BLaER1 treated with 17β-estradiol and CSF1 and Interleukin-3, amounts not matched to agents 10 nM and 100 nM (cell line): ENCODE measurements at regions not wholly inside any gene's neighbourhood (a gene's known extent, or its start where the extent isn't known, plus 50 kb on each side); places are given as distances from the start of the nearest gene placed in this dataset.

ENCODE experiments used
- H3K27ac ChIP-seq, 11 experiments: shearing (Covaris generic); formaldehyde crosslinking; 2 replicates each; pipeline ENCODE4 v1.8.1; 2022
- H3K27me3 ChIP-seq, 11 experiments: shearing (Covaris generic); formaldehyde crosslinking; 2 replicates each; pipeline ENCODE4 v1.8.1; 2022
- H3K36me3 ChIP-seq, 11 experiments: shearing (Covaris generic); formaldehyde crosslinking; 2 replicates each; pipeline ENCODE4 v1.8.1; 2022
- H3K4me1 ChIP-seq, 10 experiments: shearing (Covaris generic); formaldehyde crosslinking; 2 replicates each; pipeline ENCODE4 v1.8.1; 2022
- H3K4me2 ChIP-seq, 11 experiments: shearing (Covaris generic); formaldehyde crosslinking; 2 replicates each; pipeline ENCODE4 v1.8.1; 2022
- H3K4me3 ChIP-seq, 10 experiments: shearing (Covaris generic); formaldehyde crosslinking; 2 replicates each; pipeline ENCODE4 v1.8.1; 2022
- H3K9ac ChIP-seq, 11 experiments: shearing (Covaris generic); formaldehyde crosslinking; 2 replicates each; pipeline ENCODE4 v1.8.1; 2022
- H3K9me3 ChIP-seq, 11 experiments: shearing (Covaris generic); formaldehyde crosslinking; replicated peaks in 1 of 11; 2 replicates each; pipeline ENCODE4 v1.8.1; 2022
- H4K20me1 ChIP-seq, 11 experiments: shearing (Covaris generic); formaldehyde crosslinking; 2 replicates each; pipeline ENCODE4 v1.8.1; 2022
- Cebpa-rat ChIP-seq, 11 experiments: shearing (Covaris generic); IDR thresholded peaks; 2 replicates each; pipeline ENCODE4 v1.8.1; 2022

DNA sequence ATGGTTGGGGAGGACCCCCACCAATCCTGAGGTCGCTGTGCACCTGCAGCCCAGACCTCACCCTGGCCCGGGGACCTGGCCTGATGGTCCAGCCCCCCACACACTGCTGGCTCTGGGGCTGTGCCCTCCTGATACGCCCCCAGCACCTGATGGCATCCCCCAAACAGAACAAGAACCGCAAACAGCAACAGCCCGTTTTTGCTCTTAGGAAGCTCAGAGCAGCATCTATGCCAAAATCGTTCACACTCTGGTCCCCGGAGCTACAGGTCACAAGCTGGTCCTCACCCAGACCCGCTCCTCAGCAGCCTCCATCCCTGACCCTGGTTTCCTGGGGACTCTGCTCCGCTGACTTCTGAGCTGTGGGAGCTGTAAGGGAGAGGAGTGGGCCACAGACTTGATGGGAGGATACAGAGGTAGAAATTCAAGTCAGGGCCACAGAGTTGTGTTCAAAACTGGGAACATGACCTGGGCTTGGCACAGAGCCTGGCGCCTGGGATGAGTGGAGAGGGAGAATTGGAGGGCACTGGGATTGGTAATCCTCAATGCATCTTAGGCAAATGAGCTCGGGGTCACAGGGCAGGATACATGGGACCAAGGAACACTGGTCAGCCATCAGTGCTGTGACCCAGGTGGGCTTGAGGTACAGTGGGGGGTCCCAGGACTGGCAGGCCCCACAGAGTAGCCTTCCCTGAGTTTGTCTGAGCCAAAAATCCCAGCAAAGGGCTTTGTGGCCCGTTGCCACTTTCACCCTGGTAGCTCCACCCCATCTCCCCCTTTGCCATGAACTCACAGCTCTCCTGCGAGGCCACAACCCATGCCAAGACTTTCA lies 170.9 kb upstream of the RTL1 start:
- H3K4me1 ChIP-seq = peaks cover 75 to 100% (median 98%) of the 10 kb centered on the region in 10 experiments
- no peak for TF ChIP-seq Cebpa-rat (IDR thresholded peaks at IDR 0.05)
- peaks cover 0 to 23% (median 0%) of the 10 kb centered on the region in 11 experiments; a peak in 3 of 22 replicates for H4K20me1 ChIP-seq
- H3K36me3 ChIP-seq = no peaks in the 10 kb centered on the region
- no peaks in the 10 kb centered on the region for H3K9me3 ChIP-seq
- H3K4me2 ChIP-seq = peak overlapping the region; percentile 86 to 97 (median 91); a peak in 20 of 22 replicates
- H3K9ac ChIP-seq = peak overlapping the region in 4 of 11 experiments; percentile 12 to 31 (median 26); a peak in 4 of 22 replicates
- H3K4me3 ChIP-seq = no peak overlapping the region
- H3K27ac ChIP-seq = peak overlapping the region in 2 of 11 experiments; percentile 40 to 50; a peak in 2 of 22 replicates
- H3K27me3 ChIP-seq = peaks cover 0 to 91% (median 0%) of the 10 kb centered on the region in 11 experiments; a peak in 8 of 22 replicates

DNA sequence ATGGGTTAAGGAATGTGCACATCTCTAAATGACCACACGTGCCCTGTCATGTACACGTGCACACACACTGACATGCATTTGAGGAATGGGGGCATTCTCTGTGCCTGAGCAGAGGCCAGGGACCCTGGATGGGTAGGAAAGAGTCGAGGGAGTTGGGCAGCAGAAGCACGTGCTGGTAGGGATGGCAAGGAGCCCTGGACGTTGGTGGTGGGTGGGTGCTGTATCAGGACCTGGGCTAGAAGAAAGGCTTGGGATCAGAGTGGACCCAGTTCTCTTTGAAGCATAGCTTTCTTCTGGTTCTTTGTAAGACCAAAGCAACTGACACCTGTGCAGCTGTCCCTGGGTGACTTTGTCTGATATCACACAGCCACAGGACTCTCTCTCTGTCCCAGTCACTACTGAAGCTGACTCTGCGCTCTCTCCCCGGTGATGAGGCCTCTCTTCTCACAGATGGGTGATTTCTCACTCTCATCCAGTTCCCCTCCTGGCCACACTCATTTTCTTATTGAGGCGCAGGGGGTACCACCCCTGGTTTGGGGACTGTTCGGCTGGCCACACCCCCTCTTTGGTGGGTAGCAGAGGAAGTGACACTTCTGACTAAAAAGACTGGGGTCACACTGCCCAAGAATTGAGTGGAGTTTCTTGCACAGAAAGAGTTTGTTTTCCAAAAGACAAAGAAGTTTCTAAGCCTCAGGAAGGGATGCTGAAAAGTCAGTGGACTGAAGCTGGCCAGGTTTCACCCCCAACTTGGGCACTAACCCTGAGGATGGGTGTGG lies 171.7 kb upstream of the RTL1 start:
- H3K36me3 ChIP-seq = no peaks in the 10 kb centered on the region
- H4K20me1 ChIP-seq = peaks cover 0 to 23% (median 0%) of the 10 kb centered on the region in 11 experiments; a peak in 3 of 22 replicates
- peak overlapping the region; percentile 38 to 97 (median 91); a peak in 21 of 22 replicates for H3K4me2 ChIP-seq
- peak overlapping the region in 3 of 11 experiments; percentile 26 to 31 (median 29); a peak in 6 of 22 replicates for H3K9ac ChIP-seq
- peaks cover 0 to under 1% (median 0%) of the 10 kb centered on the region in 11 experiments; a peak in 2 of 22 replicates for H3K9me3 ChIP-seq
- no peak overlapping the region for H3K27ac ChIP-seq
- no peak for TF ChIP-seq Cebpa-rat (IDR thresholded peaks at IDR 0.05)
- peaks cover 74 to 95% (median 90%) of the 10 kb centered on the region in 10 experiments for H3K4me1 ChIP-seq
- H3K4me3 ChIP-seq = no peak overlapping the region
- peaks cover 0 to 83% (median 0%) of the 10 kb centered on the region in 11 experiments; a peak in 8 of 22 replicates for H3K27me3 ChIP-seq

DNA sequence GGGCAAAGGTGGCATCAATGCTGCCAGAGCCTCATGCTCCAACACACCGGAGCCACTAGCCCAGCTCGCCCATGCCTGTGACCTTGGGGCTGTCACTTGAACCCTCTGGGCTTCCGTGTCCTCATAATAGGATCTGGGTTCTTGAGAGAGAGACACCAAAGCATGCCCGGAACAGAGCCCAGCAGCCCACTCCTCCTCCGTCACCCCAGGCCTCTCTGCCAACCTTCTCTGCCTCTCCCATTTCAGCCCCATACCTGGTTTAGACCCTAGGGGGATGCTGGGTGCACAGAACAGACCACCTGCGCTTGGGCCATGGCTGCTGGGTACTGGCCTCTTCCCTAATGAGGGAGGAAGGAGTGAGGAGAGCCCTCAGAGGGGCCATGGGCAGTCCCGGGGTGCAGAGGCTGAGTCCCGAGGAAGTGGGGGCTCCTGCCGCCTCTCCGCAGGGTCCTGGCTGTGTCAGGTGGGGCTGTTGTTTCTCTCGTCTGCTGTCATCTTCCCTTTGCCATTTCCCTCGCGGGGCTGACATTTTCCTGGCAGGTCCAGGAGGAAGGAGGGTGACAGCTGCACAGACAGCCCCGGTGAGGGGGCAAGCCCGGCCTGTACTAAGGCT lies 172.4 kb upstream of the RTL1 start:
- H3K9ac ChIP-seq = peak overlapping the region in 2 of 11 experiments; percentile 21 to 26; a peak in 4 of 22 replicates
- H3K4me3 ChIP-seq = no peak overlapping the region; a peak in 1 of 20 replicates
- peaks cover 0 to 23% (median 0%) of the 10 kb centered on the region in 11 experiments; a peak in 3 of 22 replicates for H4K20me1 ChIP-seq
- H3K9me3 ChIP-seq = peaks cover 0 to 8% (median 4%) of the 10 kb centered on the region in 11 experiments; a peak in 13 of 22 replicates
- H3K27ac ChIP-seq = no peak overlapping the region
- H3K4me2 ChIP-seq = peak overlapping the region; percentile 38 to 97 (median 91); a peak in 21 of 22 replicates
- H3K4me1 ChIP-seq = peaks cover 71 to 88% (median 83%) of the 10 kb centered on the region in 10 experiments
- H3K27me3 ChIP-seq = peaks cover 0 to 76% (median 0%) of the 10 kb centered on the region in 11 experiments; a peak in 8 of 22 replicates
- no peaks in the 10 kb centered on the region for H3K36me3 ChIP-seq
- no peak for TF ChIP-seq Cebpa-rat (IDR thresholded peaks at IDR 0.05)

DNA sequence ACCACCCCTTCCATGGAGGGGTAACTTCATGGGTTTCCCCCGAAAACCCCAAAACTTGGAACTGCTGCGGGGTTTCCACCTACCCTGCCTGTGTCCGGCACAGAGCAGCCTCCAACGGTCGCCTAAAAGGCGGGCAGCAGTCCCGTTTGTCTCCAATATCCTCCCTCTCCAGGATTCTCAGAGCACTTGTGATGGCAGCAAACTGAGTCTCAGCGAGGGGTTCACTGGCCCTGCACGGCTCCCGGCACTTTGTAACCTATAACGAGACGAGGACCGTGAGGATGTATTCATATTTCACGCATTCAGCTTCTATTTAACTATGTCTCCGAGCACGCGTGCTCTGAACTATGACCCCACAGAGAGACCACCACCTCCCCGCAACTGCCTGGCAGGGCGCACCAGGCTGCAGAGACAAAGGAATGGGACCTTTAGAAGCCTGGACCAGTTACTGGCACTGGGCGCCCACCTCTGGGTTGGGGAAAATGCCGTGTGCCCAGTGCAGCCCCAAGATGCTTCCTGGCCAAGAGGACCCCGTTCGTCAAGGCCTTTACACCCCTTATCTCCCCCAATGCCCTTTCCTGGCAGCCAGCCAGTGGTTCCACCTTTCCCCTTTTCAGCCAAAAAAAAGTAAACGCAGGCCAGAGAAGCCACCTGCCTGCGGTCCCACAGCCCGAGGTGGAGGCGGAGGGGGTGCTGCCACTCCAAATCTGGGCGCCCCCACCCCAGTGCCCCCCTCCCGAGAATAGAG lies 173.1 kb upstream of the RTL1 start:
- H3K27me3 ChIP-seq = peaks cover 0 to 68% (median 0%) of the 10 kb centered on the region in 11 experiments; a peak in 8 of 22 replicates
- no peaks in the 10 kb centered on the region for H3K36me3 ChIP-seq
- peak overlapping the region; percentile 86 to 97 (median 94) for H3K4me2 ChIP-seq
- peak overlapping the region in 5 of 10 experiments; percentile 18 to 65 (median 53); a peak in 7 of 20 replicates for H3K4me3 ChIP-seq
- H4K20me1 ChIP-seq = peaks cover 0 to 23% (median 0%) of the 10 kb centered on the region in 11 experiments; a peak in 3 of 22 replicates
- TF ChIP-seq Cebpa-rat (IDR thresholded peaks at IDR 0.05) = no peak
- peak overlapping the region in 3 of 11 experiments; percentile 38 to 57 (median 51); a peak in 3 of 22 replicates for H3K9ac ChIP-seq
- peaks cover 7 to 15% (median 11%) of the 10 kb centered on the region in 11 experiments; a peak in 21 of 22 replicates for H3K9me3 ChIP-seq
- H3K27ac ChIP-seq = no peak overlapping the region
- H3K4me1 ChIP-seq = peaks cover 64 to 81% (median 75%) of the 10 kb centered on the region in 10 experiments

DNA sequence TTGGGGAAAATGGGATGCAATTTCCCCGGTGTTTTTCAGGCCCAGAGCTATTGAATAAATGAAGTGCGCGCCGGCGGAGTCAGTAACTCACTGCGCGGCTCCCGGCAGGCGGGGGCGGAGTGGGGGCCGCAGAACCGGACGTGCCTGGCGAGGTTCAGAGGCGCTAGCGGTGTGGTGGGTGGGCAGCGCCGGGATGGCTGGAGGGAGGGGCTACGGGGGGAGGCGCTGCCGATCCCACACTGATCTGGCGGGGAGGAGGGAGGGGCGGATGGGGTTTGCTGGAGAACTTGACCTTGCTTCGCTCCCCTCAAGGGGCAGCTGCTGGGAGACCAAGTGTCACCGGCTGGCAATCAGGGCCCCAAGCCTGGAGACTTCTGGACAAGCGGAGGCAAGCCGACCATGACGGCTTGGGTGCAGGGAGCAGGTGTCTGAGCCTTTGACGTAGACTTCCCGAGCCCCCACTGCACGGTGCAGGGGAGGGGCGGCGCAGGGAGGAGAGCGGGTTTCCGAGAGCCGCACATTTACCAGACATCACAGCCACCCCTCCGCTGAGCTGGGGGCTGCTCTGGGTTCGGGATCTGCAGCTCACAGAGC lies 174.1 kb upstream of the RTL1 start:
- H3K9ac ChIP-seq = peak overlapping the region in 10 of 11 experiments; percentile 11 to 57 (median 39); a peak in 11 of 22 replicates
- H3K4me1 ChIP-seq = peaks cover 57 to 72% (median 66%) of the 10 kb centered on the region in 10 experiments
- peak overlapping the region; percentile 18 to 65 (median 45) for H3K4me3 ChIP-seq
- no peaks in the 10 kb centered on the region for H3K36me3 ChIP-seq
- H3K27me3 ChIP-seq = peaks cover 0 to 59% (median 0%) of the 10 kb centered on the region in 11 experiments; a peak in 8 of 22 replicates
- no peak overlapping the region for H3K27ac ChIP-seq
- H3K4me2 ChIP-seq = peak overlapping the region; percentile 86 to 97 (median 94)
- H3K9me3 ChIP-seq = peaks cover 9 to 20% (median 16%) of the 10 kb centered on the region in 11 experiments; a peak in 21 of 22 replicates
- H4K20me1 ChIP-seq = peaks cover 0 to 23% (median 0%) of the 10 kb centered on the region in 11 experiments; a peak in 3 of 22 replicates
- TF ChIP-seq Cebpa-rat (IDR thresholded peaks at IDR 0.05) = no peak

DNA sequence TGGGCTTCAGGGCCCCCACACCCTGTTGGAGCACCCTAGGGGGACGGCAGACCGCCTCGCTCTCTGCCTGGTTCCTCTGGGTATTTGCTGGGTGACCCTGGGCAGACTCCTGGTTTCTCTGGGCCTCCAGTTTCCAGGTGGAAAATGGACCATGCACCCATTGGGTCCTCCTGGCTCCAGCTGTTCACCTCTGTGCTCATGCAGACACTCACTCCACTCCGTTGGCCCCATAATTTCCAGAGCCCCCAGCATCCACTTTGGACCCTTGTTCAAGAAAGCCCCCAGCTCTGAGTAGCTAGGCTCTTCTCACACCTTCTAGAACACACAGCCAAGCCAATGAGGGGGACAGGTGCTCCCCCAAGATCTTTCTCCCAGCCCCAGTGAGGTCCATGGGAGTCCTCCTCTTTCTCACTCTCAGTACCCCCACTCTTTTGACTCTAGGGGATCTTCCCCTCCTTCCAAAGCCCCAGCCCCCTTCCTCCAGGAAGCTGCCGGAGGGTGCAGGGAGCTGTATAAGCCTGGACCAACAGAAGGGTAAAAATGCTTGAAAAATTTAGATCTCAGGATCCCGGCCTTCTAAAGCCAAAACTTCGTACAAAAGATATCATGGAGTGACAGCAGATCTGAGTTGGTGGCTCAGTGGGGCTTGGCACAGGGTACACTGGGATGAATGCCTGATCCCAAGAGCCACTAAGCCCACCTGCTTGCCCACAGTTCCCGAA lies 174.8 kb upstream of the RTL1 start:
- peak overlapping the region; percentile 86 to 97 (median 94) for H3K4me2 ChIP-seq
- peaks cover 0 to 54% (median 0%) of the 10 kb centered on the region in 11 experiments; a peak in 8 of 22 replicates for H3K27me3 ChIP-seq
- H3K36me3 ChIP-seq = no peaks in the 10 kb centered on the region
- peaks cover 12 to 27% (median 17%) of the 10 kb centered on the region in 11 experiments; a peak in 21 of 22 replicates for H3K9me3 ChIP-seq
- TF ChIP-seq Cebpa-rat (IDR thresholded peaks at IDR 0.05) = no peak
- peaks cover 0 to 23% (median 0%) of the 10 kb centered on the region in 11 experiments; a peak in 3 of 22 replicates for H4K20me1 ChIP-seq
- H3K4me1 ChIP-seq = peaks cover 49 to 64% (median 58%) of the 10 kb centered on the region in 10 experiments
- H3K9ac ChIP-seq = peak overlapping the region in 3 of 11 experiments; percentile 51 to 57 (median 56); a peak in 4 of 22 replicates
- peak overlapping the region in 6 of 10 experiments; percentile 18 to 65 (median 42); a peak in 9 of 20 replicates for H3K4me3 ChIP-seq
- no peak overlapping the region for H3K27ac ChIP-seq
